Left renal pelvis (tissue), 4 donors: ENCODE measurements at regions not wholly inside any gene's neighbourhood (a gene's known extent, or its start where the extent isn't known, plus 50 kb on each side); places are given as distances from the start of the nearest gene placed in this dataset.

Source experiments
- DNase-seq, 4 donors: peaks; one replicate each; pipeline ENCODE4 v3.0.0-alpha.2; 2013; ENCODE audit warnings: low read depth in 4 of 4, low spot score in 3 of 4

- no peak for DNase-seq
Observed at GRCh38 chr1:191134796-191135195, 657.1 kb upstream of the BRINP3 start.

GRCh38 chr1:191140038-191140437 is 662.4 kb upstream of the BRINP3 start:
- no peak for DNase-seq

- no peak for DNase-seq
Observed at GRCh38 chr1:191142748-191143147, 665.1 kb upstream of the BRINP3 start.

GRCh38 chr1:191145834-191146233 is 668.2 kb upstream of the BRINP3 start:
- no peak for DNase-seq

GRCh38 chr1:191151321-191151807 is 673.7 kb upstream of the BRINP3 start:
- DNase-seq: no peak

- no peak for DNase-seq
Observed at GRCh38 chr1:191152776-191153175, 675.1 kb upstream of the BRINP3 start.

- no peak for DNase-seq
Observed at GRCh38 chr1:191155178-191155577, 677.5 kb upstream of the BRINP3 start.

- DNase-seq: no peak
Observed at GRCh38 chr1:191160837-191161236, 683.2 kb upstream of the BRINP3 start.

- DNase-seq: no peak
Observed at GRCh38 chr1:191162762-191163161, 685.1 kb upstream of the BRINP3 start.

- no peak for DNase-seq
Observed at GRCh38 chr1:191163621-191164020, 686.0 kb upstream of the BRINP3 start.

GRCh38 chr1:191174298-191174697 is 696.6 kb upstream of the BRINP3 start:
- no peak for DNase-seq

GRCh38 chr1:191176131-191176530 is 698.5 kb upstream of the BRINP3 start:
- no peak for DNase-seq

- DNase-seq: no peak
Observed at GRCh38 chr1:191206513-191207207, 729.0 kb upstream of the BRINP3 start.

GRCh38 chr1:191222206-191222605 is 744.5 kb upstream of the BRINP3 start:
- no peak for DNase-seq

- no peak for DNase-seq
Observed at GRCh38 chr1:191240925-191241324, 763.3 kb upstream of the BRINP3 start.

- no peak for DNase-seq
Observed at GRCh38 chr1:191255354-191256054, 777.8 kb upstream of the BRINP3 start.

- DNase-seq: no peak
Observed at GRCh38 chr1:191256917-191257316, 779.3 kb upstream of the BRINP3 start.

- DNase-seq: no peak
Observed at GRCh38 chr1:191260056-191260455, 782.4 kb upstream of the BRINP3 start.

GRCh38 chr1:191261111-191261510 is 783.4 kb upstream of the BRINP3 start:
- no peak for DNase-seq

- no peak for DNase-seq
Observed at GRCh38 chr1:191279266-191279800, 801.7 kb upstream of the BRINP3 start.

- no peak for DNase-seq
Observed at GRCh38 chr1:191284175-191284574, 806.5 kb upstream of the BRINP3 start.

GRCh38 chr1:191290441-191290840 is 812.8 kb upstream of the BRINP3 start:
- peak in 3 of 4 donors; percentile 19 to 36 (median 24) for DNase-seq
